ENCODE measurements at regions not wholly inside any gene's neighbourhood (a gene's known extent, or its start where the extent isn't known, plus 50 kb on each side); places are given as distances from the start of the nearest gene placed in this dataset.
"Not testable (repeated sequence)": the region's sequence is repeated elsewhere in the genome, so short reads cannot be mapped to it uniquely, and the experiment has no call there.

- DNase-seq (ENCODE audit: low spot score) (no peak), ATAC-seq (ENCODE audit: insufficient number of reproducible peaks, low FRiP score, low read depth) (no peak)
- no peaks in the 10 kb centered on the region for H3K36me3 ChIP-seq
- no peaks in the 10 kb centered on the region for H3K4me1 ChIP-seq (ENCODE audit: control insufficient read depth in 1 of 2, low read depth in 2 of 2)
- no peaks in the 10 kb centered on the region for H3K9me3 ChIP-seq
- no peaks in the 10 kb centered on the region for H3K27me3 ChIP-seq (replicated peaks; ENCODE audit: insufficient read depth)
- H3K27ac ChIP-seq: no peak overlapping the region
- no peak overlapping the region for H3K4me3 ChIP-seq
- TF ChIP-seq, protein P1, sequence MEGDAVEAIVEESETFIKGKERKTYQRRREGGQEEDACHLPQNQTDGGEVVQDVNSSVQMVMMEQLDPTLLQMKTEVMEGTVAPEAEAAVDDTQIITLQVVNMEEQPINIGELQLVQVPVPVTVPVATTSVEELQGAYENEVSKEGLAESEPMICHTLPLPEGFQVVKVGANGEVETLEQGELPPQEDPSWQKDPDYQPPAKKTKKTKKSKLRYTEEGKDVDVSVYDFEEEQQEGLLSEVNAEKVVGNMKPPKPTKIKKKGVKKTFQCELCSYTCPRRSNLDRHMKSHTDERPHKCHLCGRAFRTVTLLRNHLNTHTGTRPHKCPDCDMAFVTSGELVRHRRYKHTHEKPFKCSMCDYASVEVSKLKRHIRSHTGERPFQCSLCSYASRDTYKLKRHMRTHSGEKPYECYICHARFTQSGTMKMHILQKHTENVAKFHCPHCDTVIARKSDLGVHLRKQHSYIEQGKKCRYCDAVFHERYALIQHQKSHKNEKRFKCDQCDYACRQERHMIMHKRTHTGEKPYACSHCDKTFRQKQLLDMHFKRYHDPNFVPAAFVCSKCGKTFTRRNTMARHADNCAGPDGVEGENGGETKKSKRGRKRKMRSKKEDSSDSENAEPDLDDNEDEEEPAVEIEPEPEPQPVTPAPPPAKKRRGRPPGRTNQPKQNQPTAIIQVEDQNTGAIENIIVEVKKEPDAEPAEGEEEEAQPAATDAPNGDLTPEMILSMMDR (IDR thresholded peaks at IDR 0.05): no peak
Measured at GRCh38 chr5:111922344-111922743, 165.3 kb upstream of the NREP start.

DNA sequence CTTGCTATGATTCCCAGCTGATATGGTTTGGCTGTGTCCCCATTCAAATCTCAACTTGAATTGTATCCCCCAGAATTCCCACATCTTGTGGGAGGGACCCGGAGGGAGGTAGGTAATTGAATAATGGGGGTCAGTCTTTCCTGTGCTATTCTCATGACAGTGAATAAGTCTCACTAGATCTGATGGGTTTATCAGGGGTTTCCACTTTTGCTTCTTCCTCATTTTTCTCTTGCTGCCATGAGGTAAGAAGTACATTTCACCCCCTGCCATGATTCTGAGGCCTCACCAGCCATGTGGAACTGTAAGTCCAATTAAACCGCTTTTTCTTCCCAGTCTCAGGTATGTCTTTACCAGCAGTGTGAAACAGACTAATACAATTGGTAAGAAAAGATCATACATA lies 164.7 kb upstream of the NREP start:
- not testable (repeated sequence) for H3K27ac ChIP-seq; H3K4me1 ChIP-seq (ENCODE audit: control insufficient read depth in 1 of 2, low read depth in 2 of 2); H3K27me3 ChIP-seq (replicated peaks; ENCODE audit: insufficient read depth); H3K36me3 ChIP-seq; ATAC-seq (ENCODE audit: insufficient number of reproducible peaks, low FRiP score, low read depth); H3K9me3 ChIP-seq; H3K4me3 ChIP-seq; DNase-seq (ENCODE audit: low spot score)

- TF ChIP-seq, protein P1 (IDR thresholded peaks at IDR 0.05): no peak
- Histone ChIP-seq H3K4me3 (no peak overlapping the region), H3K9me3 (no peaks in the 10 kb centered on the region), H3K36me3 (no peaks in the 10 kb centered on the region), H3K27ac (no peak overlapping the region), H3K4me1 (ENCODE audit: control insufficient read depth in 1 of 2, low read depth in 2 of 2) (no peaks in the 10 kb centered on the region), H3K27me3 (replicated peaks; ENCODE audit: insufficient read depth) (no peaks in the 10 kb centered on the region)
- ATAC-seq (ENCODE audit: insufficient number of reproducible peaks, low FRiP score, low read depth) (no peak), DNase-seq (ENCODE audit: low spot score) (no peak)
Measured at GRCh38 chr5:111914966-111915636, 158.1 kb upstream of the NREP start.

DNA sequence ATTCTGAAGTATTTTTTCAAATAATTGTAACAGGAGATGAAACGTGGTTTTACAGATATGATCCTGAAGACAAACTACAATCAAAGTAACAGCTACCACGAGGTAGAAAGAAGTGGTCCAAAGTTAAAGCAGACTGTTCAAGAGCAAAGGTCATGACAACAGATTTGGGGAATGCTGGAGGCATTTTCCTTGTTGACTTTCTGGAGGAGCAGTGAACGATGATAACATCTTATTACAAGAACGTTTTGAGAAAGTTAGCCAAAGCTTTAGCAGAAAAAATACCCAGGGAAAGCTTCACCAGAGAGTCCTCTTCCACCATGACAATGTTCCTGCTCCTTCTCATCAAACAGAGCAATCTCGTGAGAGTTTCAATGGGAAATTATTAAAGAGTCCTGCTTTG lies 145.4 kb upstream of the NREP start:
- Histone ChIP-seq H3K27ac (no peak overlapping the region), H3K36me3 (no peaks in the 10 kb centered on the region), H3K4me1 (ENCODE audit: control insufficient read depth in 1 of 2, low read depth in 2 of 2) (no peaks in the 10 kb centered on the region), H3K27me3 (replicated peaks; ENCODE audit: insufficient read depth) (no peaks in the 10 kb centered on the region), H3K4me3 (no peak overlapping the region), H3K9me3 (peaks cover 3% of the 10 kb centered on the region)
- no peak for ATAC-seq (ENCODE audit: insufficient number of reproducible peaks, low FRiP score, low read depth)
- no peak for DNase-seq (ENCODE audit: low spot score)
- TF ChIP-seq, protein P1 (IDR thresholded peaks at IDR 0.05): no peak

- H3K27me3 ChIP-seq (replicated peaks; ENCODE audit: insufficient read depth): no peaks in the 10 kb centered on the region
- H3K36me3 ChIP-seq: no peaks in the 10 kb centered on the region
- H3K9me3 ChIP-seq: peaks cover 3% of the 10 kb centered on the region
- H3K4me3 ChIP-seq: no peak overlapping the region
- ATAC-seq (ENCODE audit: insufficient number of reproducible peaks, low FRiP score, low read depth) (no peak), DNase-seq (ENCODE audit: low spot score) (no peak)
- no peak overlapping the region for H3K27ac ChIP-seq
- TF ChIP-seq, protein P1 (IDR thresholded peaks at IDR 0.05): no peak
- H3K4me1 ChIP-seq (ENCODE audit: control insufficient read depth in 1 of 2, low read depth in 2 of 2): no peaks in the 10 kb centered on the region
Measured at GRCh38 chr5:111901296-111901695, 144.3 kb upstream of the NREP start.

GRCh38 chr5:111892949-111893348 lies 136.0 kb upstream of the NREP start:
- Histone ChIP-seq H3K36me3 (no peaks in the 10 kb centered on the region), H3K4me3 (no peak overlapping the region), H3K9me3 (peaks cover 6% of the 10 kb centered on the region), H3K27me3 (replicated peaks; ENCODE audit: insufficient read depth) (no peaks in the 10 kb centered on the region), H3K27ac (no peak overlapping the region), H3K4me1 (ENCODE audit: control insufficient read depth in 1 of 2, low read depth in 2 of 2) (no peaks in the 10 kb centered on the region)
- TF ChIP-seq, protein P1 (IDR thresholded peaks at IDR 0.05): no peak
- ATAC-seq (ENCODE audit: insufficient number of reproducible peaks, low FRiP score, low read depth) (no peak), DNase-seq (ENCODE audit: low spot score) (no peak)

All from thoracic aorta (tissue), 2 donors.